ENCODE measurements at regions not wholly inside any gene's neighbourhood (a gene's known extent, or its start where the extent isn't known, plus 50 kb on each side); places are given as distances from the start of the nearest gene placed in this dataset.

- no peak overlapping the region for H3K4me3 Mint-ChIP-seq (ENCODE audit: unreplicated experiment)
- peak; percentile 56 for DNase-seq (ENCODE audit: unreplicated experiment)
- BruUV-seq (replicated peaks): no TSS peak
- H3K27me3 Mint-ChIP-seq (ENCODE audit: insufficient read depth, unreplicated experiment): no peaks in the 10 kb centered on the region
- POLR2A ChIA-PET: interaction anchor here (1.0 to 1.4 kb wide), 3 partner anchors 10 to 77 kb away, joined by 3 read pairs; no protein-coding TSS in a partner anchor
- TF ChIP-seq CTCF (IDR thresholded peaks at IDR 0.05; ENCODE audit: unreplicated experiment): no peak
- H3K27ac Mint-ChIP-seq (ENCODE audit: low read depth, unreplicated experiment): peak overlapping the region; percentile 46
- H3K36me3 Mint-ChIP-seq (ENCODE audit: insufficient read depth, unreplicated experiment): peaks cover 6% of the 10 kb centered on the region
- peaks cover 25% of the 10 kb centered on the region for H3K4me1 Mint-ChIP-seq (ENCODE audit: insufficient read depth, unreplicated experiment)
- peaks cover 7% of the 10 kb centered on the region for H3K9me3 Mint-ChIP-seq (ENCODE audit: unreplicated experiment)
- intact Hi-C loops (cut with micrococcal nuclease): no loop called here
- CTCF ChIA-PET: interaction anchor here (0.9 to 1.1 kb wide), 2 partner anchors 19 to 39 kb away, joined by 3 read pairs; no protein-coding TSS in a partner anchor
Measured at GRCh38 chr13:73210218-73210883, 151.5 kb downstream of the KLF5 start.

GRCh38 chr13:73204952-73205351, 146.1 kb downstream of the KLF5 start:
- DNase-seq (ENCODE audit: unreplicated experiment): no peak
- Mint-ChIP-seq H3K4me1 (ENCODE audit: insufficient read depth, unreplicated experiment) (peaks cover 16% of the 10 kb centered on the region), H3K36me3 (ENCODE audit: insufficient read depth, unreplicated experiment) (no peaks in the 10 kb centered on the region), H3K27me3 (ENCODE audit: insufficient read depth, unreplicated experiment) (no peaks in the 10 kb centered on the region), H3K4me3 (ENCODE audit: unreplicated experiment) (no peak overlapping the region), H3K27ac (ENCODE audit: low read depth, unreplicated experiment) (no peak overlapping the region), H3K9me3 (ENCODE audit: unreplicated experiment) (no peaks in the 10 kb centered on the region)
- intact Hi-C loops (cut with micrococcal nuclease): loop anchor here (10.0 kb wide), 1 partner anchor 70 kb away; no protein-coding TSS in a partner anchor
- TF ChIP-seq CTCF (IDR thresholded peaks at IDR 0.05; ENCODE audit: unreplicated experiment): no peak
- ChIA-PET POLR2A (interaction anchor here (0.6 to 1.0 kb wide), 3 partner anchors 10 to 194 kb away, joined by 3 read pairs; no protein-coding TSS in a partner anchor), CTCF (no interaction called here)
- no TSS peak for BruUV-seq (replicated peaks)

- Mint-ChIP-seq H3K36me3 (ENCODE audit: insufficient read depth, unreplicated experiment) (peaks cover 6% of the 10 kb centered on the region), H3K27ac (ENCODE audit: low read depth, unreplicated experiment) (no peak overlapping the region), H3K4me1 (ENCODE audit: insufficient read depth, unreplicated experiment) (peaks cover 17% of the 10 kb centered on the region), H3K27me3 (ENCODE audit: insufficient read depth, unreplicated experiment) (no peaks in the 10 kb centered on the region), H3K9me3 (ENCODE audit: unreplicated experiment) (no peaks in the 10 kb centered on the region), H3K4me3 (ENCODE audit: unreplicated experiment) (no peak overlapping the region)
- POLR2A ChIA-PET: interaction anchor here (0.6 to 2.1 kb wide), 5 partner anchors 10 to 164 kb away, joined by 3 to 9 read pairs (median 4); no protein-coding TSS in a partner anchor
- CTCF ChIA-PET: interaction anchor here (0.6 to 1.3 kb wide), 2 partner anchors 10 to 140 kb away, joined by 4 to 8 read pairs; no protein-coding TSS in a partner anchor
- no TSS peak for BruUV-seq (replicated peaks)
- intact Hi-C loops (cut with micrococcal nuclease): loop anchor here (10.0 kb wide), 1 partner anchor 67 kb away; no protein-coding TSS in a partner anchor
- no peak for DNase-seq (ENCODE audit: unreplicated experiment)
- no peak for TF ChIP-seq CTCF (IDR thresholded peaks at IDR 0.05; ENCODE audit: unreplicated experiment)
Measured at GRCh38 chr13:73201626-73202025, 142.8 kb downstream of the KLF5 start.

- Mint-ChIP-seq H3K36me3 (ENCODE audit: insufficient read depth, unreplicated experiment) (peaks cover 6% of the 10 kb centered on the region), H3K4me3 (ENCODE audit: unreplicated experiment) (no peak overlapping the region), H3K9me3 (ENCODE audit: unreplicated experiment) (no peaks in the 10 kb centered on the region), H3K27me3 (ENCODE audit: insufficient read depth, unreplicated experiment) (no peaks in the 10 kb centered on the region), H3K27ac (ENCODE audit: low read depth, unreplicated experiment) (no peak overlapping the region), H3K4me1 (ENCODE audit: insufficient read depth, unreplicated experiment) (peaks cover 22% of the 10 kb centered on the region)
- ChIA-PET POLR2A (interaction anchor here (0.9 to 2.0 kb wide), 3 partner anchors 10 to 50 kb away, joined by 4 to 6 read pairs (median 4); no protein-coding TSS in a partner anchor), CTCF (interaction anchor here (0.5 to 0.6 kb wide), 2 partner anchors 83 to 152 kb away, joined by 3 read pairs; no protein-coding TSS in a partner anchor)
- TF ChIP-seq CTCF (IDR thresholded peaks at IDR 0.05; ENCODE audit: unreplicated experiment): no peak
- intact Hi-C loops (cut with micrococcal nuclease): no loop called here
- no peak for DNase-seq (ENCODE audit: unreplicated experiment)
- no TSS peak for BruUV-seq (replicated peaks)
Measured at GRCh38 chr13:73198991-73199411, 140.2 kb downstream of the KLF5 start.
